Right lobe of liver (tissue), 6 donors: ENCODE measurements at regions not wholly inside any gene's neighbourhood (a gene's known extent, or its start where the extent isn't known, plus 50 kb on each side); places are given as distances from the start of the nearest gene placed in this dataset.

ENCODE experiments used
- ATAC-seq, 4 donors: fragments of 200-7000 bp; cut with Tn5 transposase; one replicate each; pipeline ENCODE4 v1.9.1; 2020; ENCODE audit warnings: mild to moderate bottlenecking in 4 of 4, moderate library complexity in 4 of 4
- DNase-seq, 3 donors: peaks; one replicate each; pipeline ENCODE4 v3.0.0-alpha.2; 2020
- H3K27ac ChIP-seq, 3 donors: fragments of 200-600 bp; one replicate each; pipeline ENCODE4 v1.8.0; 2022
- H3K27me3 ChIP-seq, 2 donors: fragments of 200-600 bp; one replicate each; pipeline ENCODE4 v1.8.0; 2022
- H3K36me3 ChIP-seq, 4 donors: fragments of 200-600 bp; sonication (generic) in 1 of 4; one replicate each; pipeline versions ENCODE4 v1.5.1 to v1.8.0; 2017 to 2022; ENCODE audit warnings: control low read depth in 1 of 4
- H3K4me1 ChIP-seq, 4 donors: fragments of 200-600 bp; sonication (generic) in 1 of 4; one replicate each; pipeline versions ENCODE4 v1.5.1 to v1.8.0; 2017 to 2022; ENCODE audit warnings: control low read depth in 1 of 4
- H3K4me3 ChIP-seq, 3 donors: fragments of 200-600 bp; one replicate each; pipeline ENCODE4 v1.8.0; 2022
- H3K9me3 ChIP-seq, 4 donors: fragments of 200-600 bp; sonication (generic) in 1 of 4; one replicate each; pipeline versions ENCODE4 v1.5.1 to v1.8.0; 2017 to 2022; ENCODE audit warnings: control low read depth in 1 of 4
- POLR2A ChIP-seq: fragments of 450-650 bp; IDR thresholded peaks from one replicate; pipeline ENCODE4 v1.6.1; 2017; ENCODE audit warnings: antibody characterized with exemption, mild to moderate bottlenecking
- WGBS: methylation state at CpG from one replicate; pipeline ENCODE4 v1.1.6; 2018; ENCODE audit warnings: low coverage, low lambda C conversion rate; ENCODE audit not compliant: insufficient coverage; ENCODE audit errors: missing lambda C conversion rate; 5-methylcytosine and 5-hydroxymethylcytosine counted together
- intact Hi-C, 2 donors: fragments of 100-400 bp; cut with DNase I; formaldehyde crosslinking; loops; one replicate each; pipeline versions ENCODE4 v1.11.2 to v1.14.1; 2022
- TF ChIP-seq, protein P1 (sequence below), 4 donors: fragments of 200-600 bp in 3 of 4; fragments of 450-650 bp in 1 of 4; IDR thresholded peaks; one replicate each; pipeline versions ENCODE4 v1.5.1 to v1.8.0; 2016 to 2022; ENCODE audit warnings: antibody characterized with exemption in 4 of 4, mild to moderate bottlenecking in 2 of 4
- donor health status: DM: no; HTN: yes; CAD: no.
- donor health status: DM: no; HTN: no; CAD: no.
- donor health status: DM: no; HTN: no; CAD: no.
- donor health status: DM: no; HTN: yes; CAD: no.
- donor health status: DM: no; HTN: yes; CAD: no.

DNA sequence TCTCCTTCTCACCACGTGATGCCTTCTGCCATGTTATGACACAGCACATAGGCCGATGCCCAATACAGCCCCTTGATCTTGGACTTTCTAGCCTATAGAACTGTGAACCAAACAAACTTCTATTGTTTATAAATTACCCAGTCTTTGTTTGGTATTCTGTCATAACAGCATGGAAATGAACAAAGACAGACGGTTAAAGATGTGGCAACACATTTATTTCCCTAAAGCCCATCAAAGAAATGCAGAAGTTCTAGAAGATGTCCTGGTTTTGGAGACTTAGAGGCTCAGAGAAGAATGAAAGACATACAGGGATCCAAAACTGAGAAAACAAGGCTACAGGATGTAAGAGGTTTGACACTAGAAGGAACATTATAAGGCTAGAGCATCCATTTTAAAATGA lies 600.8 kb upstream of the DAB2 start:
- TF ChIP-seq, protein P1, sequence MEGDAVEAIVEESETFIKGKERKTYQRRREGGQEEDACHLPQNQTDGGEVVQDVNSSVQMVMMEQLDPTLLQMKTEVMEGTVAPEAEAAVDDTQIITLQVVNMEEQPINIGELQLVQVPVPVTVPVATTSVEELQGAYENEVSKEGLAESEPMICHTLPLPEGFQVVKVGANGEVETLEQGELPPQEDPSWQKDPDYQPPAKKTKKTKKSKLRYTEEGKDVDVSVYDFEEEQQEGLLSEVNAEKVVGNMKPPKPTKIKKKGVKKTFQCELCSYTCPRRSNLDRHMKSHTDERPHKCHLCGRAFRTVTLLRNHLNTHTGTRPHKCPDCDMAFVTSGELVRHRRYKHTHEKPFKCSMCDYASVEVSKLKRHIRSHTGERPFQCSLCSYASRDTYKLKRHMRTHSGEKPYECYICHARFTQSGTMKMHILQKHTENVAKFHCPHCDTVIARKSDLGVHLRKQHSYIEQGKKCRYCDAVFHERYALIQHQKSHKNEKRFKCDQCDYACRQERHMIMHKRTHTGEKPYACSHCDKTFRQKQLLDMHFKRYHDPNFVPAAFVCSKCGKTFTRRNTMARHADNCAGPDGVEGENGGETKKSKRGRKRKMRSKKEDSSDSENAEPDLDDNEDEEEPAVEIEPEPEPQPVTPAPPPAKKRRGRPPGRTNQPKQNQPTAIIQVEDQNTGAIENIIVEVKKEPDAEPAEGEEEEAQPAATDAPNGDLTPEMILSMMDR (IDR thresholded peaks at IDR 0.05): no peak
- no peak for TF ChIP-seq POLR2A
- Histone ChIP-seq H3K9me3 (no peaks in the 10 kb centered on the region), H3K27ac (no peak overlapping the region), H3K4me3 (no peak overlapping the region), H3K4me1 (no peaks in the 10 kb centered on the region), H3K27me3 (no peaks in the 10 kb centered on the region), H3K36me3 (no peaks in the 10 kb centered on the region)
- WGBS: 56% methylated on average over 3 of the region's 3 CpGs
- ATAC-seq (no peak), DNase-seq (no peak)
- intact Hi-C loops: no loop called here

DNA sequence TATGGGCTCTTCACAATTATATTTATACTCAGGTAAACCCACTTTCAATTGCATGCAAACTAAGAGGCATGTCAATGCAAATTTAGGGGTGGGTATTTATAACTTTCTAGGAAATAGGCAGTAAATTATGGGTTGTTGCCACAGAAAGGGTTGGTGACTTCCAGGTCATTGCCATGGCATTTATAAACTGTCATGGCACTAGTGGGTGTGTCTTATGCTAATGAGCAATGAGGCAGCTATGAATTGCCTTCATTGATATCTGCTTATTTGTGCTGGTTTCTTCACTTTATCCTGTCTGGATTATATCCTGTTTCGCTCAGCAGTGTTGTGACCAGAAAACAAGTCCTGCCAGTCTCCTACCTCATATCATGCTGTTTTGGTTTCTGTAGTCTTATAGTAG lies 597.3 kb upstream of the DAB2 start:
- ATAC-seq (no peak), DNase-seq (no peak)
- Histone ChIP-seq H3K4me3 (no peak overlapping the region), H3K4me1 (no peaks in the 10 kb centered on the region), H3K9me3 (peaks cover 0 to 4% (median 0%) of the 10 kb centered on the region in 4 donors), H3K36me3 (no peaks in the 10 kb centered on the region), H3K27ac (no peak overlapping the region), H3K27me3 (no peaks in the 10 kb centered on the region)
- 83% methylated on average over 1 of the region's 1 CpG for WGBS
- intact Hi-C loops: no loop called here
- TF ChIP-seq, protein P1 (IDR thresholded peaks at IDR 0.05): no peak
- TF ChIP-seq POLR2A: no peak

DNA sequence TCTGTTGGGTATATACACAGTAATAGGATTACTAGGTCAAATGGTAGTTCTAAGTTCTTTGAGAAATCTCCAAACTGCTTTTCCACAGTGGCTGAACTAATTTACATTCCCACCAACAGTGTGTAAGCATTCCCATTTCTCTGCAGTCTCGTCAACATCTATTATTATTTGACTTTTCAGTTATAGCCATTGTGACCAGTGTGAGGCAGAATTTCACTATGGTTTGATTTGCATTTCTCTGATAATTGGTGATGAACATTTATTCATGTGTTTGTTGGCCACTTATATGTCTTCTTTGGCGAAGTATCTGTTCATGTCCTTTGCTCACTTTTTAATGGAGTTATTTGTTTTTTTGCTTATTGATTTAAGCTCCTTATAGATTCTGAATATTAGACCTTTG lies 596.2 kb upstream of the DAB2 start:
- Histone ChIP-seq H3K36me3 (no peaks in the 10 kb centered on the region), H3K27me3 (no peaks in the 10 kb centered on the region), H3K4me3 (no peak overlapping the region), H3K27ac (no peak overlapping the region), H3K9me3 (peaks cover 0 to 4% (median 0%) of the 10 kb centered on the region in 4 donors), H3K4me1 (no peaks in the 10 kb centered on the region)
- WGBS: 38% methylated on average over 2 of the region's 2 CpGs
- no peak for DNase-seq
- TF ChIP-seq, protein P1 (IDR thresholded peaks at IDR 0.05): peak in 1 of 4 donors; percentile 5
- no peak for TF ChIP-seq POLR2A
- no peak for ATAC-seq
- intact Hi-C loops: no loop called here

DNA sequence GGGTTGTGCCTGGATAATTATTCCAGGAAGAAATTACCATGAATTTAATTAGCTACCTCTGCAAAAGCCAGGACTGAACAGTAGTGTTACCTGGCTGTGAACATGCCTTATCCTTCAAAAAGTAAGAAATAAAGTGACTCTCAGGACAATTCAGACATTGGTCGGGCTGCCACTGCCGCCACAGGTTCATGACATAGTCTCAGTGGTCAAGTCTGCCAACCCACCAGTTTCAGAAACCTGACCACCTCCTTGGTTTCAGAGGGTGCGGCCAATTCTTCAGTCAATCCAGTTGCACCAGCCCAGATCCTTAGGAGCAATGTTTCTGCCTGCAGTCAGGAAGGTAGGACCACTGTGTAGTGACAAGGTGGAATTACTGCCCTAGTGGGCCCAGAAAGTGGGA lies 593.1 kb upstream of the DAB2 start:
- H3K4me3 ChIP-seq: no peak overlapping the region
- H3K36me3 ChIP-seq: no peaks in the 10 kb centered on the region
- DNase-seq (no peak), ATAC-seq (no peak)
- intact Hi-C loops: no loop called here
- H3K4me1 ChIP-seq: no peaks in the 10 kb centered on the region
- TF ChIP-seq, protein P1 (IDR thresholded peaks at IDR 0.05): no peak
- no peak for TF ChIP-seq POLR2A
- H3K27me3 ChIP-seq: no peaks in the 10 kb centered on the region
- peaks cover 0 to 4% (median 0%) of the 10 kb centered on the region in 4 donors for H3K9me3 ChIP-seq
- WGBS: 57% methylated on average over 1 of the region's 3 CpGs
- H3K27ac ChIP-seq: no peak overlapping the region

DNA sequence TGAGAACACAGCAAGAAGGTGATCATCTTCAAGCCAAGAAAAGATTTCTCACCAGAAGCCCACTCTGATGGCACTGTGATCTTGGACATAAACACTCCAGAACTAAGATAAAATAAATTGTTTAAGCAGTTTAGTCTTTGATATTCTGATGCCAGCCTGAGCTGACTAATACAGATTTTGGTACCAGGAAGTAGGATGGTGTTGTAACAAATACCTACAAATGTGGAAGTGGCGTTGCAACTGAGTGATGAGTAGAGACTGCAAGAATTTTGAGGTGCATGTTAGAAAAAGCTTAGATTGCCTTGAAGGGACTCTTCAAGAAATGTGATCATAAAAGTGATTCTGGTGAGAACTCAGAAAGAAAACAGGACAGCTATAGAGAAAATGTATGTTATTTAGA lies 592.4 kb upstream of the DAB2 start:
- no peak for DNase-seq
- TF ChIP-seq POLR2A: no peak
- TF ChIP-seq, protein P1 (IDR thresholded peaks at IDR 0.05): no peak
- no peak overlapping the region for H3K27ac ChIP-seq
- H3K4me1 ChIP-seq: no peaks in the 10 kb centered on the region
- H3K9me3 ChIP-seq: peaks cover 0 to 4% (median 0%) of the 10 kb centered on the region in 4 donors
- no peak for ATAC-seq
- 58% methylated on average over 1 of the region's 1 CpG for WGBS
- H3K27me3 ChIP-seq: no peaks in the 10 kb centered on the region
- intact Hi-C loops: no loop called here
- no peaks in the 10 kb centered on the region for H3K36me3 ChIP-seq
- H3K4me3 ChIP-seq: no peak overlapping the region
